Neural progenitor cell (in vitro differentiated cells): ENCODE measurements at regions not wholly inside any gene's neighbourhood (a gene's known extent, or its start where the extent isn't known, plus 50 kb on each side); places are given as distances from the start of the nearest gene placed in this dataset.

Experiments used
- CTCF ChIP-seq: fragments of 200-600 bp; sonication (generic); IDR thresholded peaks from 2 replicates; pipeline ENCODE4 v1.5.1; 2017; ENCODE audit warnings: antibody characterized with exemption, mild to moderate bottlenecking
- EZH2 ChIP-seq: fragments of 200-600 bp; sonication (generic); IDR thresholded peaks from 2 replicates; pipeline ENCODE4 v1.6.1; 2017; ENCODE audit warnings: antibody characterized with exemption, mild to moderate bottlenecking, moderate library complexity
- EZH2phosphoT487 ChIP-seq: fragments of 200-600 bp; sonication (generic); IDR thresholded peaks from 2 replicates; pipeline ENCODE4 v1.6.1; 2017; ENCODE audit warnings: antibody characterized with exemption

- no peak for TF ChIP-seq CTCF
- no peak for TF ChIP-seq EZH2
- TF ChIP-seq EZH2phosphoT487: no peak
Measured at GRCh38 chr5:54669285-54669684, 151.7 kb downstream of the SNX18 start.
